Nephron progenitor cell (in vitro differentiated cells): ENCODE measurements at regions not wholly inside any gene's neighbourhood (a gene's known extent, or its start where the extent isn't known, plus 50 kb on each side); places are given as distances from the start of the nearest gene placed in this dataset.

Source experiments
- DNase-seq: peaks from one replicate; pipeline ENCODE4 v3.0.0; 2021
- H3K27ac Mint-ChIP-seq: 2 replicates; pipeline ENCODE4 v1.8.0; 2021; ENCODE audit warnings: mild to moderate bottlenecking, moderate library complexity, mixed read lengths
- H3K27me3 Mint-ChIP-seq: 2 replicates; pipeline ENCODE4 v1.8.0; 2021; ENCODE audit warnings: mild to moderate bottlenecking, low read depth, mixed read lengths; ENCODE audit not compliant: poor library complexity
- H3K36me3 Mint-ChIP-seq: 2 replicates; pipeline ENCODE4 v1.8.0; 2021; ENCODE audit warnings: low read depth, mixed read lengths
- H3K4me1 Mint-ChIP-seq: 2 replicates; pipeline ENCODE4 v1.8.0; 2021; ENCODE audit warnings: mixed read lengths
- H3K4me3 Mint-ChIP-seq: 2 replicates; pipeline ENCODE4 v1.8.0; 2021; ENCODE audit warnings: mild to moderate bottlenecking, moderate library complexity, mixed read lengths
- H3K9me3 Mint-ChIP-seq: 2 replicates; pipeline ENCODE4 v1.8.0; 2021; ENCODE audit warnings: mild to moderate bottlenecking, moderate library complexity, mixed read lengths
- TF ChIP-seq, protein P1 (sequence below): fragments of 200-600 bp; sonication (generic); IDR thresholded peaks from 2 replicates; pipeline ENCODE4 v1.5.0; 2021; ENCODE audit warnings: antibody characterized with exemption

DNA sequence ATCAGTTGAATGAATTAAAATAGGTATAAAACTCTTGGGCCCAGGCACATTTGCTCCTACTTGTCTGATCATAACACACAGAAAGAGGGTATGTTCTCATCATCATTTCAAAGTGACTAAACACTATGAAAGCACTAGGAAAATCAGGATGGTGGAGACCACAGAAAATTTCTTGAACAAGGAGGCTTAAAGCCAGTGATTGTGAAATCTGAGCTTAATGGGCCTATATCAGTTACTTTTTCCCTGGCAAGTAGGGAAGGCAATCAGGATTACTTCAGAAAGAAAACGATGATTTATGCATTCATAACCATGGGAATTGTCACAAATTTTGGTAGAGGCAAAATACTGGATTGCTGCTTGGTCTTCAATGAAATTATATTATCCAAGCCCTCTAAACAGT lies 434.4 kb upstream of the CNTN4 start:
- Mint-ChIP-seq H3K36me3 (no peaks in the 10 kb centered on the region), H3K27ac (no peak overlapping the region), H3K4me3 (no peak overlapping the region), H3K4me1 (no peaks in the 10 kb centered on the region), H3K9me3 (no peaks in the 10 kb centered on the region), H3K27me3 (peaks cover 3% of the 10 kb centered on the region)
- DNase-seq: no peak
- TF ChIP-seq, protein P1, sequence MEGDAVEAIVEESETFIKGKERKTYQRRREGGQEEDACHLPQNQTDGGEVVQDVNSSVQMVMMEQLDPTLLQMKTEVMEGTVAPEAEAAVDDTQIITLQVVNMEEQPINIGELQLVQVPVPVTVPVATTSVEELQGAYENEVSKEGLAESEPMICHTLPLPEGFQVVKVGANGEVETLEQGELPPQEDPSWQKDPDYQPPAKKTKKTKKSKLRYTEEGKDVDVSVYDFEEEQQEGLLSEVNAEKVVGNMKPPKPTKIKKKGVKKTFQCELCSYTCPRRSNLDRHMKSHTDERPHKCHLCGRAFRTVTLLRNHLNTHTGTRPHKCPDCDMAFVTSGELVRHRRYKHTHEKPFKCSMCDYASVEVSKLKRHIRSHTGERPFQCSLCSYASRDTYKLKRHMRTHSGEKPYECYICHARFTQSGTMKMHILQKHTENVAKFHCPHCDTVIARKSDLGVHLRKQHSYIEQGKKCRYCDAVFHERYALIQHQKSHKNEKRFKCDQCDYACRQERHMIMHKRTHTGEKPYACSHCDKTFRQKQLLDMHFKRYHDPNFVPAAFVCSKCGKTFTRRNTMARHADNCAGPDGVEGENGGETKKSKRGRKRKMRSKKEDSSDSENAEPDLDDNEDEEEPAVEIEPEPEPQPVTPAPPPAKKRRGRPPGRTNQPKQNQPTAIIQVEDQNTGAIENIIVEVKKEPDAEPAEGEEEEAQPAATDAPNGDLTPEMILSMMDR: no peak

DNA sequence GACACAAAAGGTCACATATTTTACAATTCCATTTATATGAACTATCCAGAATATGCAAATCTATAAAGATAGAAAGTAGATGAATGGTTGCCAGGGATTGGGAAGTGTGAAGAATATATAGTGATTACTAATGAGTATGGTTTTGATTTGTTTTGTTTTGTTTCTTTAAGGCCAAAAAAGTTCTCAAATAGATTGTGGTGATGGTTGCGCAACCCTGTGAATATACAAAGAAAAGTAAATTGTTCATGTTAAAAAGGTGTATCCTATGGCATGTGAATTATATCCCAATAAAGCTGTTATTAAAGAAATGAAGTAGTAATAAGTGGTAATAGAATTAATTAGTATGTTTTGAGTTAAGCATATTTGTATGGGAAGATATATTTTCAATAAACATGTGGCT lies 431.8 kb upstream of the CNTN4 start:
- H3K27me3 Mint-ChIP-seq: no peaks in the 10 kb centered on the region
- H3K4me1 Mint-ChIP-seq: no peaks in the 10 kb centered on the region
- H3K27ac Mint-ChIP-seq: no peak overlapping the region
- TF ChIP-seq, protein P1: no peak
- H3K36me3 Mint-ChIP-seq: no peaks in the 10 kb centered on the region
- DNase-seq: no peak
- H3K9me3 Mint-ChIP-seq: no peaks in the 10 kb centered on the region
- H3K4me3 Mint-ChIP-seq: no peak overlapping the region

DNA sequence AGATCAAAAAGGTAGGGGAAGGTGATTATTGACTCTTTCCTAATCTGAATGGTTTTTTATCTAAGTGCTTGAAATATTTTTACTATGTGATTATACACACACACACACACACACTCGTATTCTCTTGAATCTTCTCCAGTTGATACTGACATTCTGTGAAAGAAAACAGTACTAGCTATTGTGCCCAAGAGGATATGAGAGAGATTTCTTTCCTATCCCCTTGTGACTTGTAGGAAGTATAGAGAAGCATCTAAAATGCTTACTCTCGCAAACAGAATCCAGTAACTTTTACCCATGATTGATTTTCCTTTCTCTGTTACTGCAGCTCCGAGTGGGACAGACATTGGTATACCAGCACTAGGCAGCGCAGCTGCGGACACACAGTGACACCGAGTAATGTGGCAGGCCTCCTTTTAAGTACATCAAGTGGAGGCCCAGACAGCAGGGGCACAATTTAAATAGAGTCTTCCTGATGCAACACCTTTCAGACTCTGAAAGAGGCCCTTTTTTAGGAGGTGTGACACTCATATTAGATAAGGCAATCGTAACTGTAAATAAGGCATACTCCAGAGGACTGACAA lies 421.0 kb upstream of the CNTN4 start:
- H3K27ac Mint-ChIP-seq: no peak overlapping the region
- TF ChIP-seq, protein P1: no peak
- no peaks in the 10 kb centered on the region for H3K36me3 Mint-ChIP-seq
- DNase-seq: no peak
- no peaks in the 10 kb centered on the region for H3K27me3 Mint-ChIP-seq
- peaks cover 25% of the 10 kb centered on the region for H3K9me3 Mint-ChIP-seq
- no peaks in the 10 kb centered on the region for H3K4me1 Mint-ChIP-seq
- H3K4me3 Mint-ChIP-seq: no peak overlapping the region

DNA sequence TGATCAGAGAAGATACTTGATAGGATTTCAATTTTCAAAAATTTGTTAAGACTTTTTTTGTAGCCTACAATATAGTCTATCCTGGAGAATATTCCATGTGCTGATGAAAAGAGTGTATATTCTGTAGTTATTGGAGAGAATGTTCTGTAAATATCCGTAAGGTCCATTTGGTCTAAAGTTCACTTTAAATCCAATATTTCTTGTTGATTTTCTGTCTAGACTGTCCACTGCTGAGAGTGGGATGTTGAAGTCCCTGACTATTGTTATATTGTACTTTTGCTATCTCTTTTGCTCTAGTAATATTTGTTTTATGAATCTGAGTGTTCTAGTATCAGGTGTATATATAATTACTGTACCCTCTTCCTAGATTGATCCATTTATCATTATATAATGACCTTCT lies 406.2 kb upstream of the CNTN4 start:
- no peak for DNase-seq
- no peaks in the 10 kb centered on the region for H3K4me1 Mint-ChIP-seq
- TF ChIP-seq, protein P1: no peak
- no peaks in the 10 kb centered on the region for H3K27me3 Mint-ChIP-seq
- H3K36me3 Mint-ChIP-seq: no peaks in the 10 kb centered on the region
- no peak overlapping the region for H3K4me3 Mint-ChIP-seq
- no peaks in the 10 kb centered on the region for H3K9me3 Mint-ChIP-seq
- H3K27ac Mint-ChIP-seq: no peak overlapping the region

DNA sequence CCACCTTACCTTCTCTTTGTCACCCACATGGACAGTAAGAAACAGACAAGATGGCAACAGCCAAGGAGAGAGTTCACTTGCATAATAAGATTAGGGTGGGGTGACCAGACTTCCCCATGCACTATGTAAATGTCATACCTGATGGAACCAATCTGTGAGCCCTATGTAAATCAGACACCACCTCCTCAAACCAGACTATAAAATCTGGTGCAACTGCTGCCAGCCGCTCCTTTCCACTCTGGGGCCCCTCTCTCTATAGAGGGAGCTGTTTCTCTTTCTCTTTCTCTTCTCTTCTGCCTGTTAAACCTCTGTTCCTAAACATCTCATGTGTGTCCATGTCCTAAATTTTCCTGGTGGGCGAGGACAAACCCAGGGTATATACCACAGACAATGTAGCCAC lies 405.5 kb upstream of the CNTN4 start:
- DNase-seq: no peak
- no peaks in the 10 kb centered on the region for H3K4me1 Mint-ChIP-seq
- no peak overlapping the region for H3K4me3 Mint-ChIP-seq

More for the DNA sequence above, 405.5 kb upstream of the CNTN4 start:
- Mint-ChIP-seq H3K36me3 (no peaks in the 10 kb centered on the region), H3K27ac (no peak overlapping the region), H3K9me3 (no peaks in the 10 kb centered on the region), H3K27me3 (no peaks in the 10 kb centered on the region)
- TF ChIP-seq, protein P1: no peak
